ENCODE measurements at regions not wholly inside any gene's neighbourhood (a gene's known extent, or its start where the extent isn't known, plus 50 kb on each side); places are given as distances from the start of the nearest gene placed in this dataset.

DNA sequence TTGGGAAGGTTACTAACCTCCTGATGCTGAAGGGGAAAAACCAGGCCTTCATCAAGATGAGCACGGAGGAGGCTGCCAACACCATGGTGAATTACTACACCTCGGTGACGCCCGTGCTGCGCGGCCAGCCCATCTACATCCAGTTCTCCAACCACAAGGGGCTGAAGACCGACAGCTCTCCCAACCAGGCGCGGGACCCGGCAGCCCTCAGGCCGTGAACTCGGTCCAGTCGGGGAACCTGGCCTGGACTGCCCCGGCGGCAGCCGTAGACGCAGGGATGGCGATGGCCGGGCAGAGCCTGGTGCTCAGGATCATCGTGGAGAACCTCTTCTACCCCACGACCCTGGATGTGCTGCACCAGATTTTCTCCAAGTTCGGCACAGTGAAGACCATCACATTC is 133.0 kb upstream of the FUT8 start:
- Histone ChIP-seq H3K27ac (ENCODE audit: low read depth in 1 of 2, low read length in 1 of 2) (no peak overlapping the region), H3K27me3 (ENCODE audit: control insufficient read depth in 2 of 2, insufficient read depth in 1 of 2, low read length in 1 of 2) (no peaks in the 10 kb centered on the region), H3K4me1 (ENCODE audit: control insufficient read depth in 2 of 2, insufficient read depth in 2 of 2, low read length in 2 of 2) (peaks cover 8 to 19% of the 10 kb centered on the region in 2 donors), H3K4me3 (ENCODE audit: low read length in 2 of 2) (no peak overlapping the region), H3K36me3 (ENCODE audit: control insufficient read depth in 2 of 2, insufficient read depth in 2 of 2, low read length in 1 of 2) (no peaks in the 10 kb centered on the region), H3K9me3 (ENCODE audit: control insufficient read depth in 2 of 2, insufficient read depth in 1 of 2, low read length in 1 of 2) (peaks cover 0 to 10% of the 10 kb centered on the region in 2 donors)
- 99% methylated on average over 22 of the region's 22 CpGs for WGBS
- DNase-seq (ENCODE audit: low read depth in 6 of 9, low spot score in 9 of 9), result no peak

DNA sequence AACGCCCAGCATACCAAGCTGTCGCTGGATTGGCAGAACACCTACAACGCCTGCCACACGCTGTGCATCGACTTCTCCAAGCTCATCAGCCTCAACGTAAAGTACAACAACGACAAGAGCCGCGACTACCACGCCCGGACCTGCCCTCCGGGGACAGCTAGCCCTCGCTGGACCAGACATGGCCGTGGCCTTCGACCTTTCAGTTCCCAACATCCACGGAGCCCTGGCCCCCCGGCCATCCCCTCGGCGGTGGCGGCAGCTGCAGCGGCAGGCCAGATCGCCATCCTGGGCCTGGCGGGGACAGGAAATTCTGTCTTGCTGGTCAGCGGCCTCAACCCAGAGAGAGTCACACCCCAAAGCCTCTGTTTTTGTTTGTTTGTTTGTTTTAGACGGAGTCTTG is 132.6 kb upstream of the FUT8 start:
- 98% methylated on average over 25 of the region's 25 CpGs for WGBS
- peaks cover 0 to 10% of the 10 kb centered on the region in 2 donors for H3K9me3 ChIP-seq (ENCODE audit: control insufficient read depth in 2 of 2, insufficient read depth in 1 of 2, low read length in 1 of 2)
- DNase-seq (ENCODE audit: low read depth in 6 of 9, low spot score in 9 of 9), result no peak
- no peaks in the 10 kb centered on the region for H3K27me3 ChIP-seq (ENCODE audit: control insufficient read depth in 2 of 2, insufficient read depth in 1 of 2, low read length in 1 of 2)
- no peaks in the 10 kb centered on the region for H3K36me3 ChIP-seq (ENCODE audit: control insufficient read depth in 2 of 2, insufficient read depth in 2 of 2, low read length in 1 of 2)
- no peak overlapping the region for H3K4me3 ChIP-seq (ENCODE audit: low read length in 2 of 2)
- H3K4me1 ChIP-seq (ENCODE audit: control insufficient read depth in 2 of 2, insufficient read depth in 2 of 2, low read length in 2 of 2), result peaks cover 8 to 19% of the 10 kb centered on the region in 2 donors
- H3K27ac ChIP-seq (ENCODE audit: low read depth in 1 of 2, low read length in 1 of 2), result no peak overlapping the region

DNA sequence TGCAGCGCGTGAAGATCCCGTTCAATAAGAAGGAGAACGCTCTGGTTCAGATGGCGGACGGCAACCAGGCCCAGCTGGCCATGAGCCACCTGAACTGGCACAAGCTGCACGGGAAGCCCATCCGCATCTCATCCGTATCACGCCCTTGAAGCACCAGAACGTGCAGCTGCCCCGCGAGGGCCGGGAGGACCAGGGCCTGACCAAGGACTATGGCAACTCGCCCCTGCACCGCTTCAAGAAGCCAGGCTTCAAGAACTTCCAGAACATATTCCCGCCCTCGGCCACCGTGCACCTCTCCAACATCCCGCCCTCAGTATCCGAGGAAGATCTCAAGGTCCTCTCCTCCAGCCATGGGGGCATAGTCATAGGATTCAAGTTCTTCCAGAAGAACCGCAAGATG is 131.9 kb upstream of the FUT8 start:
- Histone ChIP-seq H3K4me3 (ENCODE audit: low read length in 2 of 2) (no peak overlapping the region), H3K36me3 (ENCODE audit: control insufficient read depth in 2 of 2, insufficient read depth in 2 of 2, low read length in 1 of 2) (no peaks in the 10 kb centered on the region), H3K9me3 (ENCODE audit: control insufficient read depth in 2 of 2, insufficient read depth in 1 of 2, low read length in 1 of 2) (peaks cover 0 to 10% of the 10 kb centered on the region in 2 donors), H3K27me3 (ENCODE audit: control insufficient read depth in 2 of 2, insufficient read depth in 1 of 2, low read length in 1 of 2) (no peaks in the 10 kb centered on the region), H3K4me1 (ENCODE audit: control insufficient read depth in 2 of 2, insufficient read depth in 2 of 2, low read length in 2 of 2) (peaks cover 8 to 19% of the 10 kb centered on the region in 2 donors), H3K27ac (ENCODE audit: low read depth in 1 of 2, low read length in 1 of 2) (no peak overlapping the region)
- 98% methylated on average over 22 of the region's 22 CpGs for WGBS
- no peak for DNase-seq (ENCODE audit: low read depth in 6 of 9, low spot score in 9 of 9)

DNA sequence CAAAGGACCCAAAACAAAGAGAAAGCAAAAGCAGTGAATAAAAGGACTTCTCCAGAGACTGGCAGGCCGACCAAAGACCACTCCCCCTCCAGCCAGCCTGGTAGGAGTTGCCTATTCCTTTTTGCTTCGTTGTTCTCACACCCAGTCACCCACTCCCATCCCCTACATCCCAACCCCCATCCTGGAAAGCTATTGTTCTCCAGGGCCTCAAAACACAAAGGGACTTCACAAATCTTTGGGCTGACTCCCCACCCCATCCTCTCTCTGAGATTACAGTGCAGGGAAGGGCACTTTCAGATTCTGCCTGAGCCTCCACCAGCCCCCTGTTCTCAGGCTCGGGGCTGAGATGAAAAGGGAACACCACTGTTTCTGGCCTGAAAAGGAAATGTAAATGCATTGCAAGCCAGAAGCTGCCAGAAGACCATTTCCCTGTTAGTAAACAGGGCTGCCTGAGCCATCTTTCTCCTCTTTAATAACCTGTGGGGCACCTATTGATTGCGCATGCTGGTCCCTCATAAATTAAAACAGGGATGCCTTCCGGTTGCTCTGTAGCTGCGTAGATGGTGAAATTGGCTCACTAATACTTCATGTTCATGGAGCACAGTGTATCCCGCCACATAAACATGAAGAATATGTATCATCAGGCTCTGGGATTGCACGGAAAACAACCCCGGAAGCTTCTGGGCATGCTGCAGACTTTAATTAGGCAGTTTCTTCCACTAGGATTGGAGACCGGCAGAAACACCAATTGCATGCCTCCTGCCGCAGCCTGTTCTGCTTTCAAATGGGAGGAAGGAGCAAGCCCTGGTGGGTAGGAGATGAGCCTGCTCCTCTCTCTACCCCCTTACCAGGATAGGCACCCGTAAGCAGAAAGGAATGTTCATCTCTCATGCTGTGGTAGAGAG is 130.3 kb upstream of the FUT8 start:
- 57% methylated on average over 12 of the region's 12 CpGs for WGBS
- Histone ChIP-seq H3K27ac (ENCODE audit: low read depth in 1 of 2, low read length in 1 of 2) (peak overlapping the region; percentile 76 to 77), H3K36me3 (ENCODE audit: control insufficient read depth in 2 of 2, insufficient read depth in 2 of 2, low read length in 1 of 2) (no peaks in the 10 kb centered on the region), H3K9me3 (ENCODE audit: control insufficient read depth in 2 of 2, insufficient read depth in 1 of 2, low read length in 1 of 2) (peaks cover 0 to 10% of the 10 kb centered on the region in 2 donors), H3K27me3 (ENCODE audit: control insufficient read depth in 2 of 2, insufficient read depth in 1 of 2, low read length in 1 of 2) (no peaks in the 10 kb centered on the region), H3K4me1 (ENCODE audit: control insufficient read depth in 2 of 2, insufficient read depth in 2 of 2, low read length in 2 of 2) (peaks cover 13 to 28% of the 10 kb centered on the region in 2 donors), H3K4me3 (ENCODE audit: low read length in 2 of 2) (no peak overlapping the region)
- DNase-seq (ENCODE audit: low read depth in 6 of 9, low spot score in 9 of 9), result peak in 2 of 9 donors; percentile 44 to 62

DNA sequence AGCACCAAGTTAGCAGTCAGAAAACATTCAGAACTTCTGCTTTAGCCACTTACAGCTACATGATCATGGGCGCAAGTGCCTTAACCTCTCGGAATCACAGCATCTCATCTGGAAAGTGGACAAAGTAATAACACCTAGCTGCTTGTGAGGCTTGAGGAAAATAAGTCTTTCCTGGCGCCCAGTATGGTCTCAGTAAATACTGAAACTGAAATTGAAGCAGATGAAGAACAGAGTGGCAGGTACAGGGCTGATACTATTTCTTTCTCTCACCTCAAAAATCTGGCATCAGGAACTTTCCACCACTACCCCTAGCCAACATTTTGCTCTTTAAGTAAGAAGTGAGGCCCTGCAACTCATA is 129.7 kb upstream of the FUT8 start:
- Histone ChIP-seq H3K27me3 (ENCODE audit: control insufficient read depth in 2 of 2, insufficient read depth in 1 of 2, low read length in 1 of 2) (no peaks in the 10 kb centered on the region), H3K27ac (ENCODE audit: low read depth in 1 of 2, low read length in 1 of 2) (peak overlapping the region; percentile 19 to 77), H3K4me1 (ENCODE audit: control insufficient read depth in 2 of 2, insufficient read depth in 2 of 2, low read length in 2 of 2) (peaks cover 19 to 35% of the 10 kb centered on the region in 2 donors), H3K36me3 (ENCODE audit: control insufficient read depth in 2 of 2, insufficient read depth in 2 of 2, low read length in 1 of 2) (no peaks in the 10 kb centered on the region), H3K4me3 (ENCODE audit: low read length in 2 of 2) (no peak overlapping the region), H3K9me3 (ENCODE audit: control insufficient read depth in 2 of 2, insufficient read depth in 1 of 2, low read length in 1 of 2) (peaks cover 0 to 10% of the 10 kb centered on the region in 2 donors)
- WGBS, result 94% methylated on average over 3 of the region's 3 CpGs
- peak in 1 of 9 donors; percentile 41 for DNase-seq (ENCODE audit: low read depth in 6 of 9, low spot score in 9 of 9)

DNA sequence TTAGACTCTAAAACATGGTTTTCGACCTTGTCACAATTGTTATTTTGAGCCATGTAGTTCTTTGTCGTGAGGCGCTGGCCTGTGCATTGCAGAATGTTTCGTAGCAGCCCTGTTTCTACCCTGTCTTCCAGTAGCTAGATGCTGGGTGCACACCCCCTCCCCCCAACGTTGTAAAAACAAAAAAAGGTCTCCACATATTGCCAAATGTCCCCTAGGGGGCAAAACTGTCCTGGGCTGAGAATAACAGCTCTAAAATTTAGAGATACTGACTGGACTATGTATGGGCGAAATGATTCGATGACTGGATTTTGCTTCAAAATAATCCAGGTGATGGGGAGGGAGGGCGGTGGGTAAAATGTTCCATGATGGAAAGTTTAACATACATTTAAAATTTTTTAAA is 126.1 kb upstream of the FUT8 start:
- H3K4me3 ChIP-seq (ENCODE audit: low read length in 2 of 2), result no peak overlapping the region
- 85% methylated on average over 8 of the region's 8 CpGs for WGBS
- peak in 1 of 9 donors; percentile 54 for DNase-seq (ENCODE audit: low read depth in 6 of 9, low spot score in 9 of 9)
- no peaks in the 10 kb centered on the region for H3K27me3 ChIP-seq (ENCODE audit: control insufficient read depth in 2 of 2, insufficient read depth in 1 of 2, low read length in 1 of 2)
- H3K36me3 ChIP-seq (ENCODE audit: control insufficient read depth in 2 of 2, insufficient read depth in 2 of 2, low read length in 1 of 2), result no peaks in the 10 kb centered on the region
- peaks cover 27 to 53% of the 10 kb centered on the region in 2 donors for H3K4me1 ChIP-seq (ENCODE audit: control insufficient read depth in 2 of 2, insufficient read depth in 2 of 2, low read length in 2 of 2)
- peak overlapping the region in 1 of 2 donors; percentile 52 for H3K27ac ChIP-seq (ENCODE audit: low read depth in 1 of 2, low read length in 1 of 2)
- no peaks in the 10 kb centered on the region for H3K9me3 ChIP-seq (ENCODE audit: control insufficient read depth in 2 of 2, insufficient read depth in 1 of 2, low read length in 1 of 2)

DNA sequence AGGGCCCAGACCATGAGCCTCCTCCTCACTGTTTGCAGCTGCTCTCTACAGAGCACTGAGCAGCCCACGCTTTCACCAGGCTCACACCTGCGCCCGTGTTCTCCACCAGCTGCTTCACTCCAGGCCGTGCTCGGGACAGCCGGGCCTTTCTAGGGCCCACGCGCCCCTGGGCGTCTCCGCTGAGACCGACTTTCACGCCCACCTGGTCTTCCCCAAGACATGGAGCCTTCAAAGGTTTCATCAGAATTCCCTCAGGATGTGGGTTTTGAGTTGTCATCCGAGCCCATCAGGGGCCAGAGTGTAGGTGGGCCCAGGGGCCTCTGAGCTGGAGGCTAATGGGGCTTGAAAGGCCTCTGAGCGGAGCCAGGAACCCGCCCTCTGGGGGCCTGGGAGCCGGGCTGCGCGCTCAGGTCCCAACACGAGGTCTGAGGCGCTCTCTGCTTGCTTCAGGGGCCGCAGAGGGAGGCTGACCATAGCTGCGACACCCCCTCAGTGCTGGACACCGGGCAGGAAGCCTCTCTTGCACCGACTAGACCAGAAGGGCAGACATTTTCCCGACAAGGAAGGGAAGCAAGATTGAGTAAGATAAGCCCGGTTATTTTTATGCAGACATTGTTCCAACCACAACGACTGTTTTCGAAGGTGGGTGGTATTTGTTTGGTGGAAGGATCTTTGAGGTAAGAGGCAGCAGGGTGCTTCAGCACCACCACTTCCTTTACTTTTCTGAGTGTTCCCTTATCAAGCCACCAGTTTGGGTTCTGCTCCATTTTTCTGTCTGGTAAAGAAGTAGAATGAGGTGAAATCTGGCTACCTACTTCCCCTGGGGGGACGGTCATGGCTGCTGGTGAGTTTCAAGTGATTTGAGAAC is 125.0 kb upstream of the FUT8 start:
- Histone ChIP-seq H3K27ac (ENCODE audit: low read depth in 1 of 2, low read length in 1 of 2) (peak overlapping the region; percentile 91 to 94), H3K4me1 (ENCODE audit: control insufficient read depth in 2 of 2, insufficient read depth in 2 of 2, low read length in 2 of 2) (peaks cover 21 to 52% of the 10 kb centered on the region in 2 donors)
- DNase-seq (ENCODE audit: low read depth in 6 of 9, low spot score in 9 of 9), result peak in 8 of 9 donors; percentile 50 to 89 (median 70)

DNA sequence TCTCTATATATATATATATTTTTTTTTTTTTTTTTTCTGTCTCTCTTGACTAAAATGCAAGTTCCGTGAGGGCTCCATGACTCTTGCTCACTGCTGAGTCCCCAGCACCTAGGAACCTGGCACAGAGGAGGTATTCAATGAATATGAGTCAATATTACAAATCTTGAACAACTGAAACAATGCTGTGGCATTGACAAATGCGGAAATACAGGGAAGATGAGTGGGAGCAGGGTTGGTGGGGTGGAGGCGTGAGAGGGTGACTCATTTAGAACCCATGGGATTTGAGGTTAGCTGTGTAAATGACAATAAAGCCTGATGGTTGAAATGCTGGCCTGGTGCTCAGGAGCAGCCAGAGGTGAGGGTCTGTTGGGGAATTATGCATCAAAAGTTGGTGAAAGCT is 121.7 kb upstream of the FUT8 start:
- peaks cover 20 to 41% of the 10 kb centered on the region in 2 donors for H3K4me1 ChIP-seq (ENCODE audit: control insufficient read depth in 2 of 2, insufficient read depth in 2 of 2, low read length in 2 of 2)
- H3K27me3 ChIP-seq (ENCODE audit: control insufficient read depth in 2 of 2, insufficient read depth in 1 of 2, low read length in 1 of 2), result no peaks in the 10 kb centered on the region
- H3K4me3 ChIP-seq (ENCODE audit: low read length in 2 of 2), result no peak overlapping the region
- no peak for DNase-seq (ENCODE audit: low read depth in 6 of 9, low spot score in 9 of 9)
- no peaks in the 10 kb centered on the region for H3K36me3 ChIP-seq (ENCODE audit: control insufficient read depth in 2 of 2, insufficient read depth in 2 of 2, low read length in 1 of 2)
- no peaks in the 10 kb centered on the region for H3K9me3 ChIP-seq (ENCODE audit: control insufficient read depth in 2 of 2, insufficient read depth in 1 of 2, low read length in 1 of 2)
- no peak overlapping the region for H3K27ac ChIP-seq (ENCODE audit: low read depth in 1 of 2, low read length in 1 of 2)
- 84% methylated on average over 3 of the region's 3 CpGs for WGBS

More for the DNA sequence above, 125.0 kb upstream of the FUT8 start:
- Histone ChIP-seq H3K9me3 (ENCODE audit: control insufficient read depth in 2 of 2, insufficient read depth in 1 of 2, low read length in 1 of 2) (no peaks in the 10 kb centered on the region), H3K4me3 (ENCODE audit: low read length in 2 of 2) (peak overlapping the region in 1 of 2 donors; percentile 8), H3K27me3 (ENCODE audit: control insufficient read depth in 2 of 2, insufficient read depth in 1 of 2, low read length in 1 of 2) (no peaks in the 10 kb centered on the region), H3K36me3 (ENCODE audit: control insufficient read depth in 2 of 2, insufficient read depth in 2 of 2, low read length in 1 of 2) (no peaks in the 10 kb centered on the region)
- 16% methylated on average over 29 of the region's 29 CpGs for WGBS

DNA sequence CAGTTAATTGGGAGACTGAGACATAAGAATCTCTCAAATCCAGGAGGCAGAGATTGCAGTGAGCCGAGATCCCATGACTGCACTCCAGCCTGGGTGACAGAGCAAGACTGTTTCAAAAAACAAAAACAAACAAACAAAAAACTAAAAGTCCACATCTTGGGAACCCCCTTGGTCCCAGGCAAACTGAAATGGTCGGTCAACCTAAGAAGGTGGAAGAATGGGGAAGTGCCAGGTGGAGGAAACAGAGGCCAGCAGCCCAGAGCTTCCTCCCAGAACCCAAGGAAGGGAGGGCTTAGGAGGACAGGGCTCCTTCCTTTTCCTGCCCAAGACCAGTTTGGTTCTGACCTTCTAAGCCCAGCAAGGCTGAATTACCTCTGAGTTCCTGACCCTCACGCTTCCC is 121.0 kb upstream of the FUT8 start:
- no peaks in the 10 kb centered on the region for H3K36me3 ChIP-seq (ENCODE audit: control insufficient read depth in 2 of 2, insufficient read depth in 2 of 2, low read length in 1 of 2)
- 71% methylated on average over 3 of the region's 3 CpGs for WGBS
- H3K4me3 ChIP-seq (ENCODE audit: low read length in 2 of 2), result no peak overlapping the region
- no peak overlapping the region for H3K27ac ChIP-seq (ENCODE audit: low read depth in 1 of 2, low read length in 1 of 2)
- DNase-seq (ENCODE audit: low read depth in 6 of 9, low spot score in 9 of 9), result no peak
- H3K4me1 ChIP-seq (ENCODE audit: control insufficient read depth in 2 of 2, insufficient read depth in 2 of 2, low read length in 2 of 2), result peaks cover 20 to 38% of the 10 kb centered on the region in 2 donors
- no peaks in the 10 kb centered on the region for H3K9me3 ChIP-seq (ENCODE audit: control insufficient read depth in 2 of 2, insufficient read depth in 1 of 2, low read length in 1 of 2)
- H3K27me3 ChIP-seq (ENCODE audit: control insufficient read depth in 2 of 2, insufficient read depth in 1 of 2, low read length in 1 of 2), result no peaks in the 10 kb centered on the region

All from thymus (tissue), 11 donors.